Sigmoid colon (tissue), 6 donors: ENCODE measurements at regions not wholly inside any gene's neighbourhood (a gene's known extent, or its start where the extent isn't known, plus 50 kb on each side); places are given as distances from the start of the nearest gene placed in this dataset.

ENCODE experiments used
- DNase-seq: peaks from one replicate; pipeline ENCODE4 v3.0.0-alpha.2; 2019
- H3K27ac ChIP-seq, 4 donors: fragments of 200-600 bp; sonication (generic); one replicate each; pipeline ENCODE4 v1.5.1; 2016 to 2019; ENCODE audit warnings: mild to moderate bottlenecking in 1 of 4
- H3K27me3 ChIP-seq, 3 donors: fragments of 200-600 bp; sonication (generic); one replicate each; pipeline ENCODE4 v1.5.1; 2019; ENCODE audit warnings: mild to moderate bottlenecking in 1 of 3
- H3K36me3 ChIP-seq, 4 donors: fragments of 200-600 bp; sonication (generic); one replicate each; pipeline ENCODE4 v1.5.1; 2016 to 2019
- H3K4me1 ChIP-seq, 4 donors: fragments of 200-600 bp; sonication (generic); one replicate each; pipeline ENCODE4 v1.5.1; 2017 to 2019
- H3K4me3 ChIP-seq, 4 donors: fragments of 200-600 bp; sonication (generic); one replicate each; pipeline ENCODE4 v1.5.1; 2017 to 2019; ENCODE audit warnings: mild to moderate bottlenecking in 2 of 4, moderate library complexity in 1 of 4
- H3K9me3 ChIP-seq, 4 donors: fragments of 200-600 bp in 3 of 4; sonication (generic) in 3 of 4; one replicate each; pipeline versions ENCODE4 v1.5.1 to v1.6.1; 2013 to 2019
- EP300 ChIP-seq, 4 donors: sonication (generic); formaldehyde crosslinking; IDR thresholded peaks; one replicate each; pipeline ENCODE4 v1.6.1; 2017; ENCODE audit warnings: antibody characterized with exemption in 4 of 4
- POLR2A ChIP-seq, 2 donors: fragments of 450-650 bp; IDR thresholded peaks; one replicate each; pipeline ENCODE4 v1.6.1; 2016; ENCODE audit warnings: antibody characterized with exemption in 2 of 2, mild to moderate bottlenecking in 2 of 2, moderate library complexity in 2 of 2
- POLR2AphosphoS5 ChIP-seq, 4 donors: sonication (generic); formaldehyde crosslinking; IDR thresholded peaks; one replicate each; pipeline ENCODE4 v1.6.1; 2017; ENCODE audit warnings: antibody characterized with exemption in 4 of 4
- WGBS, 2 donors: extraction: QIAGEN DNeasy Blood & Tissue Kit; methylation state at CpG; one replicate each; pipeline ENCODE4 v1.1.7; 2013; 5-methylcytosine and 5-hydroxymethylcytosine counted together
- intact Hi-C: fragments of 100-400 bp; cut with DNase I; formaldehyde crosslinking; loops from one replicate; pipeline ENCODE4 v1.15.1; 2023
- TF ChIP-seq, protein P1 (sequence below), 4 experiments: fragments of 450-650 bp in 3 of 4; fragments of 200-600 bp in 1 of 4; IDR thresholded peaks; one replicate each; pipeline ENCODE4 v1.5.1; 2016 to 2019; ENCODE audit warnings: antibody characterized with exemption in 4 of 4, mild to moderate bottlenecking in 3 of 4, moderate library complexity in 2 of 4
- donor health status: healthy with polysubstance abuse.
- donor health status: healthy.

GRCh38 chr16:51723036-51723724 is 572.1 kb upstream of the SALL1 start:
- WGBS, 2 donors, result 24 to 27% methylated on average over 8 of the region's 8 CpGs
- H3K36me3 ChIP-seq, result no peaks in the 10 kb centered on the region
- no peak overlapping the region for H3K27ac ChIP-seq
- TF ChIP-seq, protein P1, sequence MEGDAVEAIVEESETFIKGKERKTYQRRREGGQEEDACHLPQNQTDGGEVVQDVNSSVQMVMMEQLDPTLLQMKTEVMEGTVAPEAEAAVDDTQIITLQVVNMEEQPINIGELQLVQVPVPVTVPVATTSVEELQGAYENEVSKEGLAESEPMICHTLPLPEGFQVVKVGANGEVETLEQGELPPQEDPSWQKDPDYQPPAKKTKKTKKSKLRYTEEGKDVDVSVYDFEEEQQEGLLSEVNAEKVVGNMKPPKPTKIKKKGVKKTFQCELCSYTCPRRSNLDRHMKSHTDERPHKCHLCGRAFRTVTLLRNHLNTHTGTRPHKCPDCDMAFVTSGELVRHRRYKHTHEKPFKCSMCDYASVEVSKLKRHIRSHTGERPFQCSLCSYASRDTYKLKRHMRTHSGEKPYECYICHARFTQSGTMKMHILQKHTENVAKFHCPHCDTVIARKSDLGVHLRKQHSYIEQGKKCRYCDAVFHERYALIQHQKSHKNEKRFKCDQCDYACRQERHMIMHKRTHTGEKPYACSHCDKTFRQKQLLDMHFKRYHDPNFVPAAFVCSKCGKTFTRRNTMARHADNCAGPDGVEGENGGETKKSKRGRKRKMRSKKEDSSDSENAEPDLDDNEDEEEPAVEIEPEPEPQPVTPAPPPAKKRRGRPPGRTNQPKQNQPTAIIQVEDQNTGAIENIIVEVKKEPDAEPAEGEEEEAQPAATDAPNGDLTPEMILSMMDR (IDR thresholded peaks at IDR 0.05), result no peak
- no peak for TF ChIP-seq POLR2AphosphoS5 (IDR thresholded peaks at IDR 0.05)
- TF ChIP-seq POLR2A (IDR thresholded peaks at IDR 0.05), result no peak
- no peak for TF ChIP-seq EP300 (IDR thresholded peaks at IDR 0.05)
- no peaks in the 10 kb centered on the region for H3K9me3 ChIP-seq
- no peaks in the 10 kb centered on the region for H3K4me1 ChIP-seq
- intact Hi-C loops, result no loop called here
- no peak for DNase-seq
- no peak overlapping the region for H3K4me3 ChIP-seq
- H3K27me3 ChIP-seq, result no peaks in the 10 kb centered on the region

- Histone ChIP-seq H3K4me1 (no peaks in the 10 kb centered on the region), H3K4me3 (no peak overlapping the region), H3K27me3 (no peaks in the 10 kb centered on the region), H3K27ac (no peak overlapping the region), H3K36me3 (no peaks in the 10 kb centered on the region), H3K9me3 (no peaks in the 10 kb centered on the region)
- intact Hi-C loops, result no loop called here
- TF ChIP-seq EP300 (IDR thresholded peaks at IDR 0.05), result no peak
- TF ChIP-seq, protein P1 (IDR thresholded peaks at IDR 0.05), result no peak
- TF ChIP-seq POLR2AphosphoS5 (IDR thresholded peaks at IDR 0.05), result no peak
- no peak for TF ChIP-seq POLR2A (IDR thresholded peaks at IDR 0.05)
- DNase-seq, result no peak
Observed at GRCh38 chr16:51722467-51722866, 571.4 kb upstream of the SALL1 start.

- H3K27me3 ChIP-seq, result no peaks in the 10 kb centered on the region
- peaks cover 0 to 2% (median 0%) of the 10 kb centered on the region in 4 donors for H3K9me3 ChIP-seq
- intact Hi-C loops, result no loop called here
- 56 to 78% methylated on average over 3 of the region's 3 CpGs for WGBS, 2 donors
- no peaks in the 10 kb centered on the region for H3K4me1 ChIP-seq
- H3K27ac ChIP-seq, result no peak overlapping the region
- H3K4me3 ChIP-seq, result no peak overlapping the region
- no peaks in the 10 kb centered on the region for H3K36me3 ChIP-seq
- DNase-seq, result no peak
- no peak for TF ChIP-seq POLR2AphosphoS5 (IDR thresholded peaks at IDR 0.05)
Observed at GRCh38 chr16:51719376-51719775, 568.3 kb upstream of the SALL1 start.

GRCh38 chr16:51716195-51716594 is 565.1 kb upstream of the SALL1 start:
- H3K27me3 ChIP-seq, result no peaks in the 10 kb centered on the region
- DNase-seq, result no peak
- WGBS, 2 donors, result 75 to 86% methylated on average over 1 of the region's 1 CpG
- no peak overlapping the region for H3K27ac ChIP-seq
- H3K36me3 ChIP-seq, result no peaks in the 10 kb centered on the region
- TF ChIP-seq POLR2A (IDR thresholded peaks at IDR 0.05) (no peak), EP300 (IDR thresholded peaks at IDR 0.05) (no peak), POLR2AphosphoS5 (IDR thresholded peaks at IDR 0.05) (no peak)
- TF ChIP-seq, protein P1 (IDR thresholded peaks at IDR 0.05), result no peak
- intact Hi-C loops, result no loop called here
- H3K4me3 ChIP-seq, result no peak overlapping the region
- peaks cover 0 to 2% (median 0%) of the 10 kb centered on the region in 4 donors for H3K9me3 ChIP-seq
- H3K4me1 ChIP-seq, result no peaks in the 10 kb centered on the region

GRCh38 chr16:51713502-51713901 is 562.4 kb upstream of the SALL1 start:
- Histone ChIP-seq H3K27me3 (no peaks in the 10 kb centered on the region), H3K27ac (no peak overlapping the region), H3K9me3 (peaks cover 0 to 2% (median 0%) of the 10 kb centered on the region in 4 donors), H3K36me3 (no peaks in the 10 kb centered on the region), H3K4me1 (no peaks in the 10 kb centered on the region), H3K4me3 (no peak overlapping the region)
- intact Hi-C loops, result no loop called here
- DNase-seq, result no peak
- 88% methylated on average over 2 of the region's 2 CpGs for WGBS, 2 donors
- TF ChIP-seq, protein P1 (IDR thresholded peaks at IDR 0.05), result no peak
- TF ChIP-seq POLR2AphosphoS5 (IDR thresholded peaks at IDR 0.05) (no peak), EP300 (IDR thresholded peaks at IDR 0.05) (no peak), POLR2A (IDR thresholded peaks at IDR 0.05) (no peak)
